Keratinocyte (primary cell): ENCODE measurements at regions not wholly inside any gene's neighbourhood (a gene's known extent, or its start where the extent isn't known, plus 50 kb on each side); places are given as distances from the start of the nearest gene placed in this dataset.

ENCODE experiments used
- DNase-seq: peaks from one replicate; pipeline ENCODE4 v3.0.0-alpha.2; 2011; ENCODE audit warnings: low read depth, missing footprints, low spot score
- FAIRE-seq: peaks from 2 replicates; lab custom pipeline; 2011; peaks lifted over from hg19 to GRCh38; lab: Jason Lieb, UNC
- H2AFZ ChIP-seq: 2 replicates; pipeline ENCODE4 v1.6.0; 2012; ENCODE audit warnings: low read length, control low read depth, inconsistent platforms; ENCODE audit not compliant: control insufficient read depth
- H3K27ac ChIP-seq: 2 replicates; pipeline ENCODE4 v1.5.1; 2011; ENCODE audit warnings: low read length; ENCODE audit not compliant: control insufficient read depth, insufficient read depth
- H3K27me3 ChIP-seq: 3 replicates; pipeline ENCODE4 v1.6.0; 2011; ENCODE audit warnings: low read length; ENCODE audit not compliant: control insufficient read depth, insufficient read depth; ENCODE audit errors: extremely low read depth
- H3K36me3 ChIP-seq, 2 experiments: 2 replicates in 1 of 2; 3 replicates in 1 of 2; pipeline ENCODE4 v1.5.1; 2011; ENCODE audit warnings: low read length in 2 of 2, mild to moderate bottlenecking in 1 of 2; ENCODE audit not compliant: control insufficient read depth in 2 of 2, insufficient read depth in 2 of 2; ENCODE audit errors: extremely low read depth in 1 of 2
- H3K4me1 ChIP-seq: 3 replicates; pipeline ENCODE4 v1.5.1; 2011; ENCODE audit warnings: low read length; ENCODE audit not compliant: control insufficient read depth, insufficient read depth; ENCODE audit errors: extremely low read depth
- H3K4me2 ChIP-seq: 3 replicates; pipeline ENCODE4 v1.6.0; 2011; ENCODE audit warnings: low read depth, low read length; ENCODE audit not compliant: control insufficient read depth, insufficient read depth; ENCODE audit errors: extremely low read depth
- H3K4me3 ChIP-seq, 3 experiments: fragments of 200-600 bp in 1 of 3; sonication (generic) in 1 of 3; 2 replicates in 2 of 3; 3 replicates in 1 of 3; pipeline ENCODE4 v1.5.1; 2011 to 2016; ENCODE audit warnings: low read length in 3 of 3, mild to moderate bottlenecking in 3 of 3, control low read depth in 2 of 3, inconsistent platforms in 1 of 3, low read depth in 1 of 3, mixed read lengths in 1 of 3, mixed run types in 1 of 3, moderate library complexity in 1 of 3; ENCODE audit not compliant: control insufficient read depth in 2 of 3, insufficient read depth in 2 of 3; ENCODE audit errors: extremely low read depth in 1 of 3
- H3K79me2 ChIP-seq: 2 replicates; pipeline ENCODE4 v1.6.0; 2012; ENCODE audit warnings: low read length; ENCODE audit not compliant: control insufficient read depth, insufficient read depth
- H3K9ac ChIP-seq: 3 replicates; pipeline ENCODE4 v1.6.0; 2011; ENCODE audit warnings: low read length; ENCODE audit not compliant: control insufficient read depth, insufficient read depth; ENCODE audit errors: extremely low read depth
- H3K9me1 ChIP-seq: 3 replicates; pipeline ENCODE4 v1.6.0; 2011; ENCODE audit warnings: low read length; ENCODE audit not compliant: control insufficient read depth, insufficient read depth; ENCODE audit errors: extremely low read depth
- H3K9me3 ChIP-seq: 2 replicates; pipeline ENCODE4 v1.5.1; 2012; ENCODE audit warnings: low read depth, low read length; ENCODE audit not compliant: control insufficient read depth
- H4K20me1 ChIP-seq: 3 replicates; pipeline ENCODE4 v1.6.0; 2011; ENCODE audit warnings: low read length; ENCODE audit not compliant: control insufficient read depth, insufficient read depth; ENCODE audit errors: extremely low read depth
- EZH2 ChIP-seq: IDR thresholded peaks from one replicate; pipeline ENCODE4 v1.6.1; 2012; ENCODE audit warnings: inconsistent platforms, mild to moderate bottlenecking, low read length, moderate library complexity
- dilution Hi-C: fragments of 300-500 bp; cut with MboI; formaldehyde crosslinking; loops from one replicate; pipeline ENCODE4 v1.7.0; 2020; ENCODE audit warnings: low sequenced_read_pairs; ENCODE audit not compliant: extremely low pct_ligation_motif_present
- TF ChIP-seq, protein P1 (sequence below), 3 experiments: IDR thresholded peaks in 1 of 3; conservative IDR thresholded peaks in 1 of 3; optimal IDR thresholded peaks in 1 of 3; 2 replicates in 2 of 3; 3 replicates in 1 of 3; pipeline versions ENCODE3 to v1.5.1; 2011; ENCODE audit warnings: low read length in 3 of 3, mild to moderate bottlenecking in 3 of 3, moderate library complexity in 2 of 3, control low read depth in 1 of 3, inconsistent platforms in 1 of 3; ENCODE audit not compliant: insufficient read depth in 2 of 3; ENCODE audit errors: extremely low read depth in 1 of 3

GRCh38 chr2:103773884-103774283 lies 1012.1 kb downstream of the TMEM182 start:
- Histone ChIP-seq H3K9me3 (no peaks in the 10 kb centered on the region), H3K9ac (no peak overlapping the region), H4K20me1 (no peaks in the 10 kb centered on the region), H3K79me2 (no peaks in the 10 kb centered on the region), H2AFZ (no peak overlapping the region), H3K27me3 (no peaks in the 10 kb centered on the region), H3K4me3 (no peak overlapping the region), H3K36me3 (no peaks in the 10 kb centered on the region), H3K4me1 (no peaks in the 10 kb centered on the region), H3K9me1 (no peaks in the 10 kb centered on the region), H3K27ac (no peak overlapping the region), H3K4me2 (no peak overlapping the region)
- TF ChIP-seq EZH2 = no peak
- TF ChIP-seq, protein P1, sequence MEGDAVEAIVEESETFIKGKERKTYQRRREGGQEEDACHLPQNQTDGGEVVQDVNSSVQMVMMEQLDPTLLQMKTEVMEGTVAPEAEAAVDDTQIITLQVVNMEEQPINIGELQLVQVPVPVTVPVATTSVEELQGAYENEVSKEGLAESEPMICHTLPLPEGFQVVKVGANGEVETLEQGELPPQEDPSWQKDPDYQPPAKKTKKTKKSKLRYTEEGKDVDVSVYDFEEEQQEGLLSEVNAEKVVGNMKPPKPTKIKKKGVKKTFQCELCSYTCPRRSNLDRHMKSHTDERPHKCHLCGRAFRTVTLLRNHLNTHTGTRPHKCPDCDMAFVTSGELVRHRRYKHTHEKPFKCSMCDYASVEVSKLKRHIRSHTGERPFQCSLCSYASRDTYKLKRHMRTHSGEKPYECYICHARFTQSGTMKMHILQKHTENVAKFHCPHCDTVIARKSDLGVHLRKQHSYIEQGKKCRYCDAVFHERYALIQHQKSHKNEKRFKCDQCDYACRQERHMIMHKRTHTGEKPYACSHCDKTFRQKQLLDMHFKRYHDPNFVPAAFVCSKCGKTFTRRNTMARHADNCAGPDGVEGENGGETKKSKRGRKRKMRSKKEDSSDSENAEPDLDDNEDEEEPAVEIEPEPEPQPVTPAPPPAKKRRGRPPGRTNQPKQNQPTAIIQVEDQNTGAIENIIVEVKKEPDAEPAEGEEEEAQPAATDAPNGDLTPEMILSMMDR (optimal IDR thresholded peaks at IDR 0.05 in 1 of 3, IDR thresholded peaks at IDR 0.05 in 1 of 3, conservative IDR thresholded peaks at IDR 0.05 in 1 of 3; ENCODE audit: extremely low read depth in 1 of 3, insufficient read depth in 2 of 3, low read length in 3 of 3) = no peak
- dilution Hi-C loops = no loop called here
- no peak for FAIRE-seq
- DNase-seq = no peak

DNA sequence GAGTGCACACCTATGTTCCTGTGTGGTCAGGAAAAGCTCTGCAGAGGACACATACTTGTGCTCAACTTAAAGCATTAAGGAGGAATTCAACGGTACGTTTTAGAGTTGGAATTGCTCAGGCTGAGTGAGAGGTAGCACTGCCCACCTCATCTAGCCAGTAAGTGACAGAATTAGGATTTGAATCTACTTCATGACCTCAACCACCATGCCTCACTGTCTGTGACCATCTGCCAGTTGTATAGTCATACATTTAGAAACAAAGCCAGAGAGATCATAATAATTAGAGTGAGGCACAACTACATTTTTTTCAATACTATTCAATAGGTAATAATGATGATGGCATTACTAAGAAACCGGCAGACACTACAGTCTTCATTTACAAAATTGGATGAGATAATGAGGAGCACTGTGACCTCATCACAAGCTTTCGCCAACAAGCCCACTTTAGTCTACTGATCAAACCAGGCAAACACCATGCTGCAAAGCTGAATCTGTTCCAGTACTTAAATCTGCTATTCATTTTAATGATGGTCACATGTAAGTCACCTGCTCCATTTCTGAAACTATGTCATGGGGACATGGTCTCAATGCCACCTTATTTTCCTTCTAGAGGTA lies 1018.4 kb downstream of the TMEM182 start:
- no peak for FAIRE-seq

More for the DNA sequence above, 1018.4 kb downstream of the TMEM182 start:
- no peak overlapping the region for H3K4me3 ChIP-seq
- no peak overlapping the region for H2AFZ ChIP-seq
- no peaks in the 10 kb centered on the region for H3K9me1 ChIP-seq
- no peak overlapping the region for H3K9ac ChIP-seq
- H3K9me3 ChIP-seq = no peaks in the 10 kb centered on the region
- no peaks in the 10 kb centered on the region for H4K20me1 ChIP-seq
- no peaks in the 10 kb centered on the region for H3K4me1 ChIP-seq
- no peak for DNase-seq
- no peaks in the 10 kb centered on the region for H3K27me3 ChIP-seq
- H3K79me2 ChIP-seq = no peaks in the 10 kb centered on the region
- no peaks in the 10 kb centered on the region for H3K36me3 ChIP-seq
- dilution Hi-C loops = no loop called here
- H3K27ac ChIP-seq = no peak overlapping the region
- no peak overlapping the region for H3K4me2 ChIP-seq
- TF ChIP-seq EZH2 = no peak
- TF ChIP-seq, protein P1 (optimal IDR thresholded peaks at IDR 0.05 in 1 of 3, IDR thresholded peaks at IDR 0.05 in 1 of 3, conservative IDR thresholded peaks at IDR 0.05 in 1 of 3; ENCODE audit: extremely low read depth in 1 of 3, insufficient read depth in 2 of 3, low read length in 3 of 3) = no peak
